Fibroblast of peridontal ligament (primary cell): ENCODE measurements at regions not wholly inside any gene's neighbourhood (a gene's known extent, or its start where the extent isn't known, plus 50 kb on each side); places are given as distances from the start of the nearest gene placed in this dataset.
"Not testable (repeated sequence)": the region's sequence is repeated elsewhere in the genome, so short reads cannot be mapped to it uniquely, and the experiment has no call there.

ENCODE experiments used
- DNase-seq: peaks from one replicate; pipeline ENCODE4 v3.0.0-alpha.2; 2010; ENCODE audit errors: extremely low read depth

DNA sequence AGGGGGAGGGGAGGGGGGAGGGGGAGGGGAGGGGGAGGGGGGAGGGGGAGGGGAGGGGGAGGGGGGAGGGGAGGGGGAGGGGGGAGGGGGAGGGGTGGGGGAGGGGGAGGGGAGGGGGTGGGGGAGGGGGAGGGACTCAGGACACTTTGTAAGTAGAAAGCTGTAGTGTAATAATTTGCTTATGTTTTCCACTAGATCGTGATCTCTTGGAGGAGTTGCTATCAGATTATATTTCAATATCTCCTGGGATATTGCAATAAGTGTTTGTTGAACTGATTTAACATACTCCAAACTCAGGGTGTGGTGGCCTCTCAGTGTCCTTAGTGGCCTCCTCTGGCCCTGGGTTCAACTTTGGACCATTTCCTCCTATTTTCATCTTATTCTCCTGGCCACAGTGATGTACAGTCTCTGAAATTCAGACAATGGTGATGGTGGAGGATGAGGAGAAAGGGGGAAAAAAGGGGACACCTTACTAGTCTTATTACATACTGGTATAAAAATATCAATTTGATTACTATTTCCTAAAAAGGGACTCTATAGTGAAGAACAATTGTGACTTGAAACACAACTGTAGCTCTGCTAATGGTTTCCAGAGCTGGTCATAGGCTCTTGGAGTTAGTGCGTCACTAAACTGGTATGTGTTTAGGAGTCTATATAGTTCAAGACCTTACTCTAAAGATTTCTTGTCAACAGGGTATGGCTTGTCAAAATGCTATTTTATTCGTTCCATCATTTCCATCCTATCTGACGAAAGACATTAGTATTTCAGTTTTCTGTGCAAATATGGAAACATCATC, 89.6 kb downstream of the DDX1 start:
- DNase-seq = no peak

- DNase-seq = no peak
Observed at GRCh38 chr2:15682354-15682753, 90.7 kb downstream of the DDX1 start.

DNA sequence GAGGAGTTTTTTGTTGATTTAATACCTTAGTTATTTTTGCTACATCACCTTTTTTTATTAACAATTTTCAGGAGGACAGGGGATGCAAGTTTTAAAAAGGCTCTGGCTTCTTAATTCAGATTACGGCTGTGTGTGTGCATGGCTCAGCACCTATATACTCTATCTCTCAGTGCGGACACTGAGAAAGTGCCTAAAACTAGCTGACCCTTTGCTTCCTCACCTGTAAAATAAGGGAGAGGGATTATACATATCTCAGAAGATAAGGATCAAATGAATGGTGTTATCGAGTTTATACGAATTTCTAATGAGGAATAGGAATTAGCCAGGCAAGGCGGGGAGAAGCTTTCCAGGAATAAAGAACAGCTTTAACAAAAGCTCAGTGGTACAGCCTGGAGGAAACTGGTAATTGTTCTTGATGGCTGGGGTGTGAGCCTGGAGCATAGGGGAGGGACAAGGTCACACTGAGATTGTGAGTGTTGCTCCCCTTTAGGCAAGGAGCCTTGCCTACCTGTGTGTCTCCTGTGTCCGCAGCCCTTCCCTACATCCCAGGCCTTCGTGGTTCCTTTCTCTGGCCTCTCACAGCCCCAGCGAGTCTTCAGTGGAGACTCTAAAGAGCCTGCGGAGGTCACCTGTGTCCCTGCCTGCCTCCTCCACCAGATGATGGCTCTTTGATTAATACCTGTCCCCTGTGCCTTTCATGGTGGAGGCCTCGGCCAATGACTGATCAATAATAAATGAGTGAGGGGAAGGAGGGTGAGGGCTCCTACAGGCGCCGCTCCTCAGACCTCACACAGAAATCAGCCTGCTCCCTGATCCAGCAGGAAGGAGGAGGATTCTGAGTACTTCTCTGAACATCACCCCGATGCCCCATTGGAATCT, 92.7 kb downstream of the DDX1 start:
- DNase-seq = no peak

DNA sequence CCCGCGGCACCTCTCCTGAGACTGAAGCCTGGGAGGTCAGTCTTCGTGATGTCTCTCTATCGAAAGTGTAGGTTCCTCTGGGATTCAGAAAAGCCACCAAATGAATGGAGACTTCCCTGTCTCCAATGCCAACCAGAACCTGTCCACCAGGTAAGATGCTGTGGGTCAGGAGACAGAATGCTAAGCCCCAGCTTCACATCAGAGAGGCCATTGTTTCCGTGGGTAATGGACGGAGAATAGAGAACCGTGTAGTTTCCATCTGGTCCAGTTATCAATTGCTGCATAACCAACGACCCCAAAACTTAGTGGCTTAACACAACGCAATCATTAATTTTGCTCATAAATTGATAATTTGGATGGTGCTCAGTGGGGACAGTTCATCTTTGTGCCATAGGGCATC, 93.5 kb downstream of the DDX1 start:
- DNase-seq = no peak

- no peak for DNase-seq
Observed at GRCh38 chr2:15686643-15687042, 95.0 kb downstream of the DDX1 start.

GRCh38 chr2:15687243-15687642, 95.6 kb downstream of the DDX1 start:
- no peak for DNase-seq

- no peak for DNase-seq
Observed at GRCh38 chr2:15687720-15688119, 96.1 kb downstream of the DDX1 start.

GRCh38 chr2:15688924-15689568, 97.4 kb downstream of the DDX1 start:
- DNase-seq = no peak

GRCh38 chr2:15689654-15690053, 98.0 kb downstream of the DDX1 start:
- no peak for DNase-seq

DNA sequence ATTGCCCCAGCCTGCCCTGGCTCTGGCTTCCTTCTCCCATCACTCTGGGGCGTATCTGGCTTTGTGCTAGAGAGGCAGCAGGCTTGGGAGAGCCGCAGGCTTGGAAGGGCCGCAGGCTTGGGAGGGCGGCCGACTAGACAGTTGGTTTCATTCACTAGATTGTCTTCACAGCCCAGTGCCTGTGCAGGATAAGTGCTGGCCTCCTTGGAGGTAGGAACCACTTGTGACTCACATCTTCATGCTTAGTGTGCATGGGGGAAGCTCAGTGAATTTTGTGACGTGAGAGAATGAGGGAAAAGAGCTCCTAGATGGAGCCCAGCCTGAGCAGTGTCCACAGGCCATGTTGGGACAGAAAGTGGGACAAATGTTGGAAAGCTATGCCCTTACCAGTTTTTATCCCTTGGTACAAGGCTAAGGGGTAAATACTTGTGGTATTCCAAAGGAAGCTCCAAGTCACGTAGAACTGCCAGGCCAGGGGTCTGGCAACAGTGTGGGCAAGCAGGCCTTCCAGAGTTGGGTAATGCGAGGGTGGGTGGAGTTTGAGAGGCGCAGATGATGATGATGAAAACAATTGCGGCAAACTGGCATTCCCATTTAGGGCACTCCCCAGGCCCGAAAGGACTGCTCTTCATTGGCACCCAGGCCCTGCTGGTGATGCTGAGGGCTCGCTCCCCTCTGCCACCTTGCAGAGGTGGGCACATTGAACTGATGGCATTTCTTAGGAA, 100.1 kb downstream of the DDX1 start:
- DNase-seq = no peak

DNA sequence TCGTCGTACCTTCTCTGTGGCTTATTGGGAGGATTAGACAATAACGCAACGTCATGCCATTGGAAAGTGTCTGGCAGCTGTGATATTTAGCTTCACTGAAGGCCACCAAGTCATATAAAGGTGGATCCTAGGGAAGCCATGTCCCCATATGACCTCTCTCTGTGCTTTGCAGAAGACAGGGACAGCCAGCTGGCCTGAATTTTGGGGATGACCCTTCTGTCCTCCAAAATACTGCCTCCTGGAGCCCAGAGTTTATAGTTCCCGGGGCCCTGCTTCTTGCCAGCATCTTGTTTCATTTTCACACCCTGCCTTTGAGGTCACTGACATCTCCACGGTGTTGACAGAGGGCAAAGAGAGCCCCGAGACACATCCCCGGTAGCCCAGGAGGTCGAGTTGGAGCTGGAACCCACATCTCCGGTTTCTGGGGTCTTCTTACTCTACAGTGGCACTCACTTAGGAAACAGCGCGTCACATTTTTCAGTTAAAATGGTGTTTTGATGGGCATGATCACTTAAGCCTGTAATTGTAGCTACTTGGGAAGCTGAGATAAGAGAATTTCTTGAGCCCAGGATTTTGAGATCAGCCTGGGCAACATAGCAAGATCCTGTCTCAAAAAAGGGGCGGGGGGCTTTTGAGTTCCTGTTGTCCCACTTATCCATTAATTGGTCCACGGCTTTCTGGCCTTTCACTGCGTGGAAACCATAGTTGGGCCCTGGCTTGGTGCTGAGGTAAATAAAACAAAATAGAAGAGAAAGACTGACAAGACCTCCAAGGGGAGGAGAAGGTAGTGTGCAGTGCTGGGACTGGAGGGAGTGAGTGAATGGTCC, 101.1 kb downstream of the DDX1 start:
- DNase-seq = no peak

GRCh38 chr2:15693382-15693781, 101.7 kb downstream of the DDX1 start:
- DNase-seq = no peak

DNA sequence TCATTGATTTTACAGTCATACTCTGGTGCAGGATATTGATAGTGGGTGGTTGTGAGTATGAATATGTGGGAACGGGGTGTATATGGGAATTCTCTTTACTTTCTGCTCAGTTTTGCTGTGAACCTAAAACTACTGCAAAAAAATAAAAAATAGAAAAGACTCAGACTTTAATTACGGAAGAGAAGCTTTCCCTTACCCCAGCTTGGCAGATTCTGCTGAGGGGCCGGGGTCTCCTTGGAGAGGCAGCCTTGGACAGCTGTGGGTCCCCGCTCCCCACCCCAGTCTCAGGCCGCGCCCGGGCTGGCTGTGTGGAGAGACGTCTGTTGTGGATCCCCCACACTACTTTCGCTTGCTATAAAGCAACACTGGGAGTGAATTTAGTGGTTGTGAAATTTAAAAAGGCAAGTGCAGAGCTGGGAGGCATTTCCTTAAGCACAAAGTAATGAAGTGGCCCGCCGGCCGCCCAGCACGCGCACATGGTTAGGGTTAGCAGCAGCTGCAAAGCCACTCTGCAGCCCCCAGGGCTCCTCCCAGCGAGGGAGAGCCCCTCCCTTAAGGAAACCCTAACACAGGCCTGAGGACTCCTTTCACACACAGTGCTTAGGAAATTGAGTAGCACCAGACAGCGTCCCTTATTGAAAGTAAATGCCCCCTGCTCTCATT, 102.4 kb downstream of the DDX1 start:
- no peak for DNase-seq

DNA sequence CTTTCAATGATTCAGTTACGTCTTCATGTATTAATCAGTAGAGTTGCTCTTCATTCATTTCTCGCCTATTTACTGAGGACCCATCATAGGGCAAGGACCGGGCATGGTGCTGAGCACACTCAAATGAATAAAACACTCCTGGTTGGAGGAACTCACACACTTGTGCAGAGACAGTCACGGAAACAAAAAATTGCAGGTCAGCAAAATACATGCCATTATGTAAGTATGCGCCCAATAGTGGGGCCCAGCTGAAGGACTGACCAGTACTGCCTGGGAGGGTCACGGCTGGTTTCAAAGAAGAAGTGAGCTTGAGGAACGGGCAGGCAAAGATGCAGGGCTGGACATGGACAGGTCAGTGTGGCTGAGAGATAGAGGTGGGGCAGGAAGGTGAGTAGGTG, 102.9 kb downstream of the DDX1 start:
- no peak for DNase-seq

- no peak for DNase-seq
Observed at GRCh38 chr2:15695582-15696330, 104.1 kb downstream of the DDX1 start.

DNA sequence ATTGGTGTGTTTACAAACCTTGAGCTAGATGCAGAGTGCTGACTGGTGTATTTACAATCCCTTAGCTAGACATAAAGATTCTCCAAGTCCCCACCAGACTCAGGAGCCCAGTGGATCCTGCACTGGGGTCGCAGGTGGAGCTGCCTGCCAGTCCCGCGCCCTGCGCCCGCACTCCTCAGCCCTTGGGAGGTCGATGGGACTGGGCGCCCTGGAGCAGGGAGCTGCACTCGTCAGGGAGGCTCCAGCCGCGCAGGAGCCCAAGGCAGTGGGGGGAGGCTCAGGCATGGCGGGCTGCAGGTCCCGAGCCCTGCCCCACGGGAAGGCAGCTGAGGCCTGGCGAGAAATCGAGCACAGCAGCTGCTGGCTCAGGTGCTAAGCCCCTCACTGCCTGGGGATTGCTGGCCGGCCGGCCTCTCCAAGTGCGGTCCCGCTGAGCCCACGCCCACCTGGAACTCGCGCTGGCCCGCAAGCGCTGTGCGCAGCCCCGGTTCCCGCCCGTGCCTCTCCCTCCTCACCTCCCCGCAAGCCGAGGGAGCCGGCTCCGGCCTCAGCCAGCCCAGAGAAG, 105.0 kb downstream of the DDX1 start:
- DNase-seq = not testable (repeated sequence)

- no peak for DNase-seq
Observed at GRCh38 chr2:15700131-15700530, 108.5 kb downstream of the DDX1 start.

GRCh38 chr2:15700599-15701340, 109.1 kb downstream of the DDX1 start:
- DNase-seq = no peak
